ENCODE measurements at regions not wholly inside any gene's neighbourhood (a gene's known extent, or its start where the extent isn't known, plus 50 kb on each side); places are given as distances from the start of the nearest gene placed in this dataset.

GRCh38 chr6:22499815-22500214 is 69.6 kb upstream of the HDGFL1 start:
- H2AFZ ChIP-seq: no peak overlapping the region
- 0 out of 2 replicates have a peak, but pooled peaks cover 5% of the 10 kb centered on the region for H3K9me2 ChIP-seq (ENCODE audit: insufficient read depth)
- no peaks in the 10 kb centered on the region for H3K4me1 ChIP-seq (ENCODE audit: insufficient read depth)
- H3K27me3 ChIP-seq (ENCODE audit: insufficient read depth): no peaks in the 10 kb centered on the region
- Mint-ChIP-seq H3K9me3 (no peaks in the 10 kb centered on the region), H3K36me3 (ENCODE audit: low read depth) (no peaks in the 10 kb centered on the region), H3K27me3 (ENCODE audit: insufficient read depth, low read depth, poor library complexity) (no peaks in the 10 kb centered on the region), H3K4me3 (no peak overlapping the region), H3K4me1 (no peaks in the 10 kb centered on the region), H3K27ac (no peak overlapping the region)
- DNase-seq (ENCODE audit: low spot score) (no peak), ATAC-seq (no peak)
- TF ChIP-seq JUNB (IDR thresholded peaks at IDR 0.05; ENCODE audit: unreplicated experiment) (no peak), ZNF114 (CRISPR knock-in tag; IDR thresholded peaks at IDR 0.05) (no peak), ETS1 (IDR thresholded peaks at IDR 0.05) (no peak), ZNF331 (CRISPR knock-in tag; IDR thresholded peaks at IDR 0.05; ENCODE audit: low read depth) (no peak), EZH2 (IDR thresholded peaks at IDR 0.05; ENCODE audit: low read depth, unreplicated experiment) (no peak), POLR2AphosphoS5 (IDR thresholded peaks at IDR 0.05; ENCODE audit: low read depth) (no peak), NANOG (IDR thresholded peaks at IDR 0.05; ENCODE audit: borderline replicate concordance) (no peak), CREB1 (CRISPR knock-in tag; IDR thresholded peaks at IDR 0.05; ENCODE audit: low read depth) (no peak), EZH2phosphoT487 (IDR thresholded peaks at IDR 0.05; ENCODE audit: unreplicated experiment) (no peak), STAT1 (IDR thresholded peaks at IDR 0.05; ENCODE audit: unreplicated experiment) (no peak), CTCF (conservative IDR thresholded peaks at IDR 0.05; ENCODE audit: low read depth in 2 of 2) (no peak)
- TF ChIP-seq, protein P1, sequence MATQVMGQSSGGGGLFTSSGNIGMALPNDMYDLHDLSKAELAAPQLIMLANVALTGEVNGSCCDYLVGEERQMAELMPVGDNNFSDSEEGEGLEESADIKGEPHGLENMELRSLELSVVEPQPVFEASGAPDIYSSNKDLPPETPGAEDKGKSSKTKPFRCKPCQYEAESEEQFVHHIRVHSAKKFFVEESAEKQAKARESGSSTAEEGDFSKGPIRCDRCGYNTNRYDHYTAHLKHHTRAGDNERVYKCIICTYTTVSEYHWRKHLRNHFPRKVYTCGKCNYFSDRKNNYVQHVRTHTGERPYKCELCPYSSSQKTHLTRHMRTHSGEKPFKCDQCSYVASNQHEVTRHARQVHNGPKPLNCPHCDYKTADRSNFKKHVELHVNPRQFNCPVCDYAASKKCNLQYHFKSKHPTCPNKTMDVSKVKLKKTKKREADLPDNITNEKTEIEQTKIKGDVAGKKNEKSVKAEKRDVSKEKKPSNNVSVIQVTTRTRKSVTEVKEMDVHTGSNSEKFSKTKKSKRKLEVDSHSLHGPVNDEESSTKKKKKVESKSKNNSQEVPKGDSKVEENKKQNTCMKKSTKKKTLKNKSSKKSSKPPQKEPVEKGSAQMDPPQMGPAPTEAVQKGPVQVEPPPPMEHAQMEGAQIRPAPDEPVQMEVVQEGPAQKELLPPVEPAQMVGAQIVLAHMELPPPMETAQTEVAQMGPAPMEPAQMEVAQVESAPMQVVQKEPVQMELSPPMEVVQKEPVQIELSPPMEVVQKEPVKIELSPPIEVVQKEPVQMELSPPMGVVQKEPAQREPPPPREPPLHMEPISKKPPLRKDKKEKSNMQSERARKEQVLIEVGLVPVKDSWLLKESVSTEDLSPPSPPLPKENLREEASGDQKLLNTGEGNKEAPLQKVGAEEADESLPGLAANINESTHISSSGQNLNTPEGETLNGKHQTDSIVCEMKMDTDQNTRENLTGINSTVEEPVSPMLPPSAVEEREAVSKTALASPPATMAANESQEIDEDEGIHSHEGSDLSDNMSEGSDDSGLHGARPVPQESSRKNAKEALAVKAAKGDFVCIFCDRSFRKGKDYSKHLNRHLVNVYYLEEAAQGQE (IDR thresholded peaks at IDR 0.05; ENCODE audit: unreplicated experiment): no peak
- TF ChIP-seq, protein P2, sequence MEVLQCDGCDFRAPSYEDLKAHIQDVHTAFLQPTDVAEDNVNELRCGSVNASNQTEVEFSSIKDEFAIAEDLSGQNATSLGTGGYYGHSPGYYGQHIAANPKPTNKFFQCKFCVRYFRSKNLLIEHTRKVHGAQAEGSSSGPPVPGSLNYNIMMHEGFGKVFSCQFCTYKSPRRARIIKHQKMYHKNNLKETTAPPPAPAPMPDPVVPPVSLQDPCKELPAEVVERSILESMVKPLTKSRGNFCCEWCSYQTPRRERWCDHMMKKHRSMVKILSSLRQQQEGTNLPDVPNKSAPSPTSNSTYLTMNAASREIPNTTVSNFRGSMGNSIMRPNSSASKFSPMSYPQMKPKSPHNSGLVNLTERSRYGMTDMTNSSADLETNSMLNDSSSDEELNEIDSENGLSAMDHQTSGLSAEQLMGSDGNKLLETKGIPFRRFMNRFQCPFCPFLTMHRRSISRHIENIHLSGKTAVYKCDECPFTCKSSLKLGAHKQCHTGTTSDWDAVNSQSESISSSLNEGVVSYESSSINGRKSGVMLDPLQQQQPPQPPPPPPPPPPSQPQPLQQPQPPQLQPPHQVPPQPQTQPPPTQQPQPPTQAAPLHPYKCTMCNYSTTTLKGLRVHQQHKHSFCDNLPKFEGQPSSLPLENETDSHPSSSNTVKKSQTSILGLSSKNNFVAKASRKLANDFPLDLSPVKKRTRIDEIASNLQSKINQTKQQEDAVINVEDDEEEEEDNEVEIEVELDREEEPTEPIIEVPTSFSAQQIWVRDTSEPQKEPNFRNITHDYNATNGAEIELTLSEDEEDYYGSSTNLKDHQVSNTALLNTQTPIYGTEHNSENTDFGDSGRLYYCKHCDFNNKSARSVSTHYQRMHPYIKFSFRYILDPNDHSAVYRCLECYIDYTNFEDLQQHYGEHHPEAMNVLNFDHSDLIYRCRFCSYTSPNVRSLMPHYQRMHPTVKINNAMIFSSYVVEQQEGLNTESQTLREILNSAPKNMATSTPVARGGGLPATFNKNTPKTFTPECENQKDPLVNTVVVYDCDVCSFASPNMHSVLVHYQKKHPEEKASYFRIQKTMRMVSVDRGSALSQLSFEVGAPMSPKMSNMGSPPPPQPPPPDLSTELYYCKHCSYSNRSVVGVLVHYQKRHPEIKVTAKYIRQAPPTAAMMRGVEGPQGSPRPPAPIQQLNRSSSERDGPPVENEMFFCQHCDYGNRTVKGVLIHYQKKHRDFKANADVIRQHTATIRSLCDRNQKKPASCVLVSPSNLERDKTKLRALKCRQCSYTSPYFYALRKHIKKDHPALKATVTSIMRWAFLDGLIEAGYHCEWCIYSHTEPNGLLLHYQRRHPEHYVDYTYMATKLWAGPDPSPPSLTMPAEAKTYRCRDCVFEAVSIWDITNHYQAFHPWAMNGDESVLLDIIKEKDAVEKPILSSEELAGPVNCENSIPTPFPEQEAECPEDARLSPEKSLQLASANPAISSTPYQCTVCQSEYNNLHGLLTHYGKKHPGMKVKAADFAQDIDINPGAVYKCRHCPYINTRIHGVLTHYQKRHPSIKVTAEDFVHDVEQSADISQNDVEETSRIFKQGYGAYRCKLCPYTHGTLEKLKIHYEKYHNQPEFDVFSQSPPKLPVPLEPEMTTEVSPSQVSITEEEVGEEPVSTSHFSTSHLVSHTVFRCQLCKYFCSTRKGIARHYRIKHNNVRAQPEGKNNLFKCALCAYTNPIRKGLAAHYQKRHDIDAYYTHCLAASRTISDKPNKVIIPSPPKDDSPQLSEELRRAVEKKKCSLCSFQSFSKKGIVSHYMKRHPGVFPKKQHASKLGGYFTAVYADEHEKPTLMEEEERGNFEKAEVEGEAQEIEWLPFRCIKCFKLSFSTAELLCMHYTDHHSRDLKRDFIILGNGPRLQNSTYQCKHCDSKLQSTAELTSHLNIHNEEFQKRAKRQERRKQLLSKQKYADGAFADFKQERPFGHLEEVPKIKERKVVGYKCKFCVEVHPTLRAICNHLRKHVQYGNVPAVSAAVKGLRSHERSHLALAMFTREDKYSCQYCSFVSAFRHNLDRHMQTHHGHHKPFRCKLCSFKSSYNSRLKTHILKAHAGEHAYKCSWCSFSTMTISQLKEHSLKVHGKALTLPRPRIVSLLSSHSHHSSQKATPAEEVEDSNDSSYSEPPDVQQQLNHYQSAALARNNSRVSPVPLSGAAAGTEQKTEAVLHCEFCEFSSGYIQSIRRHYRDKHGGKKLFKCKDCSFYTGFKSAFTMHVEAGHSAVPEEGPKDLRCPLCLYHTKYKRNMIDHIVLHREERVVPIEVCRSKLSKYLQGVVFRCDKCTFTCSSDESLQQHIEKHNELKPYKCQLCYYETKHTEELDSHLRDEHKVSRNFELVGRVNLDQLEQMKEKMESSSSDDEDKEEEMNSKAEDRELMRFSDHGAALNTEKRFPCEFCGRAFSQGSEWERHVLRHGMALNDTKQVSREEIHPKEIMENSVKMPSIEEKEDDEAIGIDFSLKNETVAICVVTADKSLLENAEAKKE (CRISPR knock-in tag; IDR thresholded peaks at IDR 0.05): no peak
- H3K27ac ChIP-seq (ENCODE audit: low read depth): no peak overlapping the region
- H3F3A ChIP-seq (replicated peaks; ENCODE audit: low read depth): no peaks in the 10 kb centered on the region
- H3K4me2 ChIP-seq: no peak overlapping the region
- H3K79me2 ChIP-seq (replicated peaks; ENCODE audit: insufficient read depth): no peaks in the 10 kb centered on the region
- H4K20me1 ChIP-seq (replicated peaks; ENCODE audit: insufficient read depth): no peaks in the 10 kb centered on the region
- no peak overlapping the region for H3K4me3 ChIP-seq
- no peaks in the 10 kb centered on the region for H3K36me3 ChIP-seq (ENCODE audit: insufficient read depth)

Measured in GM23338 (cell line).